DMS53 (cell line): ENCODE measurements at regions not wholly inside any gene's neighbourhood (a gene's known extent, or its start where the extent isn't known, plus 50 kb on each side); places are given as distances from the start of the nearest gene placed in this dataset.
A peak's percentile ranks its signal among the peaks of the same experiment; 100 is the strongest.
"Not testable (repeated sequence)": the region's sequence is repeated elsewhere in the genome, so short reads cannot be mapped to it uniquely, and the experiment has no call there.

Experiments used
- DNase-seq: peaks from one replicate; lab custom pipeline; 2025; lab: John Stamatoyannopoulos, UW

GRCh38 chr14:62521309-62521708 lies 523.9 kb downstream of the KCNH5 start:
- not testable (repeated sequence) for DNase-seq

- DNase-seq, result no peak
Measured at GRCh38 chr14:62528296-62528695, 517.0 kb downstream of the KCNH5 start.

GRCh38 chr14:62532181-62532580 lies 513.1 kb downstream of the KCNH5 start:
- peak; percentile 77 for DNase-seq

GRCh38 chr14:62546862-62547474 lies 498.3 kb downstream of the KCNH5 start:
- peak; percentile 38 for DNase-seq

GRCh38 chr14:62557416-62557815 lies 487.8 kb downstream of the KCNH5 start:
- DNase-seq, result peak; percentile 54

- DNase-seq, result no peak
Measured at GRCh38 chr14:62558451-62558850, 486.8 kb downstream of the KCNH5 start.

GRCh38 chr14:62585247-62585646 lies 460.0 kb downstream of the KCNH5 start:
- DNase-seq, result no peak

- peak; percentile 48 for DNase-seq
Measured at GRCh38 chr14:62592877-62593276, 452.4 kb downstream of the KCNH5 start.

GRCh38 chr14:62597143-62597542 lies 448.1 kb downstream of the KCNH5 start:
- no peak for DNase-seq

- DNase-seq, result no peak
Measured at GRCh38 chr14:62599616-62600385, 445.5 kb downstream of the KCNH5 start.

GRCh38 chr14:62602712-62603111 lies 442.5 kb downstream of the KCNH5 start:
- no peak for DNase-seq

GRCh38 chr14:62604524-62604923 lies 440.7 kb downstream of the KCNH5 start:
- no peak for DNase-seq

GRCh38 chr14:62614122-62614521 lies 431.1 kb downstream of the KCNH5 start:
- DNase-seq, result no peak

GRCh38 chr14:62616668-62617067 lies 428.6 kb downstream of the KCNH5 start:
- no peak for DNase-seq

GRCh38 chr14:62626416-62626815 lies 418.8 kb downstream of the KCNH5 start:
- no peak for DNase-seq

- no peak for DNase-seq
Measured at GRCh38 chr14:62629176-62629725, 416.0 kb downstream of the KCNH5 start.

- DNase-seq, result no peak
Measured at GRCh38 chr14:62631176-62631575, 414.1 kb downstream of the KCNH5 start.

GRCh38 chr14:62632771-62633170 lies 412.5 kb downstream of the KCNH5 start:
- no peak for DNase-seq

- DNase-seq, result no peak
Measured at GRCh38 chr14:62645649-62646048, 399.6 kb downstream of the KCNH5 start.
